ENCODE measurements at regions not wholly inside any gene's neighbourhood (a gene's known extent, or its start where the extent isn't known, plus 50 kb on each side); places are given as distances from the start of the nearest gene placed in this dataset.
"Not testable (repeated sequence)": the region's sequence is repeated elsewhere in the genome, so short reads cannot be mapped to it uniquely, and the experiment has no call there.

GRCh38 chr2:129187343-129187742 is 792.1 kb upstream of the RAB6C start:
- Mint-ChIP-seq H3K9me3 (no peaks in the 10 kb centered on the region), H3K27ac (no peak overlapping the region), H3K36me3 (no peaks in the 10 kb centered on the region)
- ATAC-seq (no peak), DNase-seq (ENCODE audit: low spot score in 2 of 2) (no peak)

- no peak for DNase-seq (ENCODE audit: low spot score in 2 of 2)
- ATAC-seq, result no peak
- H3K27ac Mint-ChIP-seq, result no peak overlapping the region
- H3K9me3 Mint-ChIP-seq, result no peaks in the 10 kb centered on the region
- H3K36me3 Mint-ChIP-seq, result no peaks in the 10 kb centered on the region
Observed at GRCh38 chr2:129188451-129188850, 791.0 kb upstream of the RAB6C start.

DNA sequence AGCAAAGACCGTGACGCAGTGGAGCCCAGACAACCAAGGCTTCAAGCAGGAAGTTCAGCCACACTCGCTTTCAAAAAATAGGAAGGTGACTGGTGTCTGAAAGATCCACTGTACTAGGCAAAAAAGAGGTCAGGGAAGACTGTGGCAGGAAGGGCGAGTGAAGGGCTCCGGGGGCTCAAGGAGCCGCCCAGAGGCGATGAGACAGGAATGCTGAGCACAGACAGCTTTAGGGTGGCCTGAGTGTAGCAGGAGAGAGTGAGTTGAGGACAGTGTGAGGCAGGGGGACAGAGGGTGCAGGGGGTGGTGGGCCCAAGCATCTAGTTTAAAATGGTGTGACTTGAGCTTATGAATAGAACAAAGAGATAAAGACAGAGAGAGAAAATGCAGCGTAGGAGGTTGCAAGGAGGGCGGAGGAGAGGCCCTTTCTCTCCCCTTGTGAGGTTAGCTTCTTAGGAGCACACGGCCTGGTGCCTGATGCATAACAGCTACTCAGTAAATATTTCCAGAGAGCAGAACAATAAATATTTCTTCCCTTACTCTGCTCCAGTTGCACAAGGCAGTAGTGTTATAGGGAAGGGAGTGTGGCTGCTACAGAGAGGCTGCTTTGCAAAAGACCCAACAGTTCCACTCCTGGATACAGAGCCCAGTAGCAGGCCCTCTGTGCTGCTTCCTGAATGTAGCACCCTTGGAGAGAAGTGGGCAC is 789.7 kb upstream of the RAB6C start:
- Mint-ChIP-seq H3K27ac (no peak overlapping the region), H3K9me3 (no peaks in the 10 kb centered on the region), H3K36me3 (no peaks in the 10 kb centered on the region)
- ATAC-seq (no peak), DNase-seq (ENCODE audit: low spot score in 2 of 2) (no peak)

DNA sequence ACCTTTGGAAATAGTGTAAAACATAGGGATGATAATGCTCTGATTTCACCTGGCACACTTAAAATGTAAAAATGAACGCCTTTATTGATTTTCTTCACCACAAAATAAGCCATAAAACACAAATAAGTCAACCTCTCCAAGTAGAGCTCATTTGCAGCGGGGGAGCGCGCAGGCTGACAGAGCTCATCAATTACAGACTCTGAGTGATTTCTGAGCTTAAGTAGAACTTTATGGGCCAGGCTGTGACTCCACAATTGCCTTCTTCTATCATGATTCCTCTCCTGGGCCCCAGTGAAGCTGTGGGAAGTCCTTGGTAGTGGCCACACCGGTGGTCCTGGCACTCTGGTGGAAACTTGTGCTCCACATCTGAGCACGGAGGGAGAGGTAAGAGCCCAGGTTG is 789.0 kb upstream of the RAB6C start:
- no peak overlapping the region for H3K27ac Mint-ChIP-seq

DNA sequence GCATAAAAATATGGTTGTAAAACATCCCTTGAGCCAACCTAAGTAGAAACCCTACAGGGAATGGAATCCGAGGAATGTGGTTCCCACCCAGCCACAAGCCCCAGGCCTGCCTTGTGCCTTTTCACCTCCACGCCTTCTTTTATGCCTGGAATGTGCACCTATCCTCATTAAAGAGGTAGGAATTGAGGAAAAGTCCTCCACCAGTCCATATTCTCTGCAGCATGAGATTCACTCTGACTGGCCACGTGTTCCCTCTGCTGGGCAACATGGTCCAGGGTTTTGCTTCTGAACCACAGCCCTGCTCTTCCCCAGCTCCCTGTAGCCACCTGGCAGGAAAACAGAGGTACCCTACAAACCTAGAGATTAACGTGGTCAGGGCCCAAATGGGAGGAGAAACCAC is 787.9 kb upstream of the RAB6C start:
- no peaks in the 10 kb centered on the region for H3K9me3 Mint-ChIP-seq
- no peaks in the 10 kb centered on the region for H3K36me3 Mint-ChIP-seq
- DNase-seq (ENCODE audit: low spot score in 2 of 2) (no peak), ATAC-seq (no peak)
- H3K27ac Mint-ChIP-seq, result no peak overlapping the region

More for the DNA sequence above, 789.0 kb upstream of the RAB6C start:
- no peak for ATAC-seq
- Mint-ChIP-seq H3K9me3 (no peaks in the 10 kb centered on the region), H3K36me3 (no peaks in the 10 kb centered on the region)
- DNase-seq (ENCODE audit: low spot score in 2 of 2), result no peak

DNA sequence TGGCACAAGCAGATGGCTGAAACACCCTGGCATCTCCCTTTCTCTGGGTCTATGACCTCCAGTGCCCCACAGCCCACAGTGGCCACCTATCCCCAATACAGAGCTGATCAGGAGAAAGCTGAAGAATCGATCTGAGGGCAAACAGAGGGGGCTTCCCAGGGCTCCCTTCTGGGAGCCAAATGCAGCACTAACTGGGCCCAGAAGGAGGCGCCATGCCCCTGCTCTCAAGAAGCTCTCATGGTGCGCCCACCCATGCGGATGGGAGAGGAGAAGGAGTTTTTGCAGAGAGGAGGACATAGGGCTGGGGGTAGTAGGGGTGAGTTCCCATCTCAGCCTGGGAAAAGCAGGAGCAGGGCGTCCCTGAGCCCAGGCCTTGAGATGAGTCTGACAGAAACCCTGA is 787.3 kb upstream of the RAB6C start:
- no peak for ATAC-seq
- Mint-ChIP-seq H3K27ac (no peak overlapping the region), H3K9me3 (no peaks in the 10 kb centered on the region), H3K36me3 (no peaks in the 10 kb centered on the region)
- DNase-seq (ENCODE audit: low spot score in 2 of 2), result no peak

DNA sequence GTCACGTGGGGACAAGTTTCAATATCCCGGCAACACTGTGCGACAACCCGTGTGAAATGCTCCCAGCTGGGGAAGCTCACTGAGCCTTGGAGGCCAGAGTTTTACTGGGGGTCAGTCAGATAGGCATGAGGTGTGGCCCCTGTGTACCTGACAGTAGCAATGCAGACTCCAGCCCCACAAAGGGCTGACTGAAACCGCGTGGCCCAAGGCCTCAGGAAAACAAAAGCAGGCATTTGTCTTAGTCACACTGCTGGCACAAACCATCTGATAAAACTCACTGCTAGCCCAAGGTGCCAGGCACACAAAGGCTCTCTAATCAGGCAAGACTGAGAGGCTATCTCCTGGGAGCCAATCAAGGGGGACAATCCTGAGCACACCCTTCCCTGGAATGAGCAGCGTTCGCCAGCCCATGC is 786.6 kb upstream of the RAB6C start:
- DNase-seq (ENCODE audit: low spot score in 2 of 2), result no peak
- ATAC-seq, result no peak
- H3K36me3 Mint-ChIP-seq, result no peaks in the 10 kb centered on the region
- no peaks in the 10 kb centered on the region for H3K9me3 Mint-ChIP-seq
- H3K27ac Mint-ChIP-seq, result no peak overlapping the region

DNA sequence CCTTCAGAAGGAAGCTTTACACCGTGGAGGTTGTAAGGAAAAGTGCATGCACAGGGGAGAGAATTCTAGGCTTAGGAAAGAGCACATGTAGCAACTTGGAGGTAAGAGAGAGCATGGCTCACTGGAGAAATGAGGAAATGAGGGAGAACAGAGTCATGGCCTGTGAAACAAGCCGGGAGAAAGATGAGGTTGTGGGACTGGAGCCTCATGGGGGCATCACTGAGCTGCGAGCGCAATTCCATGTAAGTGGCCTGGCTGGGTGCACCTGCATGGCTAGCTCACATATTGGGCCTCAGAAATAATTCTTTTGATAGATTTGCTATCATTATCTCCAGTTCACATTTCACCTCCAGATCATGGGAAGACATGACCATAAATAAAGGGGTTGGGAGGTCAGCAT is 785.5 kb upstream of the RAB6C start:
- Mint-ChIP-seq H3K9me3 (no peaks in the 10 kb centered on the region), H3K27ac (no peak overlapping the region), H3K36me3 (no peaks in the 10 kb centered on the region)
- ATAC-seq (no peak), DNase-seq (ENCODE audit: low spot score in 2 of 2) (no peak)

DNA sequence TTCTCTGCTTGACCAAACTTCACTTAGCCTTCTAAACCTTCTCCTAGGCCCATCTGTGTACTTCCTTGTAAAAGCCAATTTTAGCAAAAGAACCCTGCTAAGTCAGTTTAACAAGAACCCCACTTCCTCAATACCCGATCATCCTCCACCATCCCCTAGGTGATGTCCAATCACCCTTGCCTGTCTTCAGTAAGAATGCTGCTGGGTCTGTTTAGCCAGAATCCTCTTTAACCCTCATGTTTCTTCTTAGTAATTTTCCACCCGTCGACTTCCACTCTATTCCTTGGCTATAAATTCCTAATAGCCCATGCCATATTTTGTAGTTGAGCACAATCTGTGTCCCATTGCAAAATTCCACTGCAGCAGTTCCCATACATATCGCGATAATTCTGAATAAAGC is 780.0 kb upstream of the RAB6C start:
- no peaks in the 10 kb centered on the region for H3K9me3 Mint-ChIP-seq
- no peak for ATAC-seq

DNA sequence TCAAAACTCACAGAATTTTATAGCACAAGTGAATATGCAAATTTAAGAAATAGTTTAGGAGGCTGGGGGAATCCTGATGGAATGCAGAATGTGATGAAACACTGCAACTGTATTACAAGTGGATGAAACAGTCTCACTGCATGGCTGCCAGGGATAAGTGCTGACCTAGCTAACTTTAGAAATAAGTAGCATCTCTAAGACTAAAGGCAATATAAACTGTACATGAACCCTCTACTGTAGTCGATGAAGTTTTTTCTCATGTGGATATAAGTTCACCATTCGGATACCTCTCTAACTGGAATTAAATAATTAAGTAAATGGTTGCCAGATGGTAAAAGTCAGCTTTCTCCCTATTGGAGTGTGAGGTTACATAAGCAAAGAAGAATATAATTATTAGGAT is 777.8 kb upstream of the RAB6C start:
- DNase-seq (ENCODE audit: low spot score in 2 of 2) (no peak), ATAC-seq (no peak)
- H3K27ac Mint-ChIP-seq, result no peak overlapping the region
- no peaks in the 10 kb centered on the region for H3K36me3 Mint-ChIP-seq
- H3K9me3 Mint-ChIP-seq, result peaks cover 2 to 4% of the 10 kb centered on the region in 2 donors

More for the DNA sequence above, 780.0 kb upstream of the RAB6C start:
- Mint-ChIP-seq H3K36me3 (no peaks in the 10 kb centered on the region), H3K27ac (no peak overlapping the region)
- DNase-seq (ENCODE audit: low spot score in 2 of 2), result no peak

DNA sequence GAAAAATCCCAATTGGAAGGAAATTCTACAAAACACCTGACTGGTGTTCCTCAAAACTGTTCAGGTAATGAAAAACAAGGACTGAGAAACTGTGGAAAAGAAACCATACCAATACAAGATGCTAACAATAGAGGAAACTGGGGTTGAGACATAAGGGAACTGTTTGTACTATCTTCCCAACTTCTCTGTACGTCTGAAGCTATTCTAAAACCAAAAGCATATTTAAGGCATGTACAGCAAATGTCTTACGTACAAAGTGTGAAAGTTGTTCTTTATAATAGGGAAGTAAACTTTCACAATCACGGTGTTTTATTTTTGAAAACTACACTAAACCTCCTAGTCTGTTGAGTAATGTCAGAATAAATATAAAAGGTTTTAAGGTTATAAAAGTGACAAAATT is 776.1 kb upstream of the RAB6C start:
- Mint-ChIP-seq H3K9me3 (peaks cover 3 to 5% of the 10 kb centered on the region in 2 donors), H3K36me3 (no peaks in the 10 kb centered on the region), H3K27ac (no peak overlapping the region)
- DNase-seq (ENCODE audit: low spot score in 2 of 2) (no peak), ATAC-seq (no peak)

GRCh38 chr2:129204581-129204980 is 774.9 kb upstream of the RAB6C start:
- not testable (repeated sequence) for ATAC-seq; H3K36me3 Mint-ChIP-seq; DNase-seq (ENCODE audit: low spot score in 2 of 2); H3K27ac Mint-ChIP-seq; H3K9me3 Mint-ChIP-seq

GRCh38 chr2:129205176-129205575 is 774.3 kb upstream of the RAB6C start:
- ATAC-seq (no peak), DNase-seq (ENCODE audit: low spot score in 2 of 2) (no peak)
- Mint-ChIP-seq H3K36me3 (no peaks in the 10 kb centered on the region), H3K27ac (no peak overlapping the region), H3K9me3 (peaks cover 3 to 5% of the 10 kb centered on the region in 2 donors)

GRCh38 chr2:129205766-129206165 is 773.7 kb upstream of the RAB6C start:
- DNase-seq (ENCODE audit: low spot score in 2 of 2), result no peak
- no peak for ATAC-seq
- H3K27ac Mint-ChIP-seq, result no peak overlapping the region
- H3K9me3 Mint-ChIP-seq, result peaks cover 3 to 5% of the 10 kb centered on the region in 2 donors
- H3K36me3 Mint-ChIP-seq, result no peaks in the 10 kb centered on the region

DNA sequence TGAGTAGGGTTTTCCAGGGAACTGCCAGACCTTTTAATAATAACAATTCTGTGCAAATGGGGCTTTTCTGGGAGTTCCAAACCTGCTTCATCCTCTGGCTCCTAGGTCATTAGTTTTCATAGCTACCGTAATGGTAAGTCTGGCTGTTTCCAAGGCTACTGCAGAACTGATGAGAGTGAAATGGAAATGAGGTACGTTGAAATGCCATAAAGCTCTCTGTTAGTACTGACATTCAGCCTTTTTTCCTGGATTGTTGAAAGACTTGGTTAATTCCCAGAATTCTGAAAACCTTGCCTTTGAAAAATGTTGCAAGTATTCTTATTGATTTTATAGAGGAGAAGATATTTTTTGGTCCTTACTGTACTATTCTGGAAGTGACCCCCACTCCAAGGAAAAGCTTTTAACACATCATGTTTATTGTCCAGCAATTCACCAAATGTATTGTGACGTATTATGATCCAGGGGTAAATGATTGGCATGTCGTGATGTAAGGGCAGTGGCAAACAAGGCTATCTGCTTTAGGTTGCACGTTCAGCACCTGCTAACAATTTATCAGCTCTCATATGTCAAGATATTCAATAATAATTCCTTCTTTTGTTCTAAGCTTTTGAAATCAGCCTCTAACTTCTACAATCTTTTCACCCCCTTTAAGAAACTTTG is 767.0 kb upstream of the RAB6C start:
- Mint-ChIP-seq H3K27ac (no peak overlapping the region), H3K9me3 (no peaks in the 10 kb centered on the region), H3K36me3 (no peaks in the 10 kb centered on the region)
- DNase-seq (ENCODE audit: low spot score in 2 of 2) (no peak), ATAC-seq (no peak)

DNA sequence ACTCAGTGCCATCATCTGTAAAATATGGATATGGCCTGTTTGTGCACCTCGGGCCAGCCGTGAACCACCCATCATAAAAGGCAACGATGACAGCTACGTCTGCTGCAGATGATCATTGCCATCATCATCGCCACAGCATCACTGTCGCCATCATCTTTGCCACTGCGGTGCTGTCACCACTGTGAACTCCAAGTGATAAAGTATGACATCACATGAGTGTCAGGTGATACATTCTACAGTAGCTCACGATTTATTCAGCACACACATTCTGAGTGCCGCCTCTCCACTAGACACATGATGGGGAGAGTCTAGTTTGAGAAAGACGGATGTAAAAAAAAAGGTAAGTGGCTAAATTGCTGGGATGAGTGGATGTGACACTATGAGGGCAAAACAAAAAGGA is 755.4 kb upstream of the RAB6C start:
- Mint-ChIP-seq H3K36me3 (no peaks in the 10 kb centered on the region), H3K9me3 (peaks cover 0 to 4% of the 10 kb centered on the region in 2 donors), H3K27ac (no peak overlapping the region)
- ATAC-seq, result no peak
- no peak for DNase-seq (ENCODE audit: low spot score in 2 of 2)

DNA sequence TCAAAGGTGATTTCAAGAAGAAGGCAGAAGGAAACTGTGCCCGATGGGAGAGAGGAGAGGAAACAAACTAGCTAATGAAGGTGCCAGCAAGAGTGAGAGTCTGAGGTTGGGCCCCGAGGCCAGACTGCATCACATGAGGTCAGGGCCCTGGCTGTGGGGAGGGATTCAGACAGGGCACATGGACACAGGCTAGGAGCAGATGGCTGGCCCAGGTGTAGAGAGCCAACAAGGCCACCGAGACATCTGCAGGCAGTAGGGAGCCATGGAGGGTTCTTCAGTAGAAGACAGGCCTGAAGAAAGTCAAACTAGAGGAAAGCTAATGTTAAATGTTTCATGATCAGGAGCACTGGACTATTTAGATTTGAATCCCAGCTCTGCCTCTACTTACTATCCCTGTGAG is 755.0 kb upstream of the RAB6C start:
- Mint-ChIP-seq H3K9me3 (peaks cover 0 to 4% of the 10 kb centered on the region in 2 donors), H3K36me3 (no peaks in the 10 kb centered on the region), H3K27ac (no peak overlapping the region)
- ATAC-seq (no peak), DNase-seq (ENCODE audit: low spot score in 2 of 2) (no peak)

DNA sequence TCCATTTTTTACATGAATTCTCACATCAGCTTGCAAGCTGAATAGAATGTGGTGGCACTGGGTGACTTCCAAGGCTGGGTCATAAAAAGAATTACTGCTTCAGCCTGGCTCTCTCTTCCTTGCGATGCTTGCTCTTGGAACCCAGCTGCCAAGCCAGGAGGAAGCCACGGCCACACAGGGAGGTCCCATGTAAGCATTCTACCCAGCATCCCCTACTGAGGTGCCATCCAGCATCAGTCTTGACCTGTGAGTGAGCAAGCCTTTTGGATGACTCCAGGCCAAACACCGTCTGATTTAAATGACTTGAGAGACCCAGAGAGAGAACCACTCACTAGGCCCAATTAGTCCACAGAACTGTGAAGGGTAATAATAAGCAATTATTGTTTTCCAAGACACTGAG is 750.3 kb upstream of the RAB6C start:
- Mint-ChIP-seq H3K27ac (no peak overlapping the region), H3K36me3 (no peaks in the 10 kb centered on the region), H3K9me3 (no peaks in the 10 kb centered on the region)
- ATAC-seq (no peak), DNase-seq (ENCODE audit: low spot score in 2 of 2) (no peak)

Data from activated naive CD4-positive, alpha-beta T cell treated with anti-CD3 and anti-CD28 coated beads, Interleukin-2, amount 50 U/mL, for 72 hours (primary cell).